GM12878 (cell line): ENCODE measurements at regions not wholly inside any gene's neighbourhood (a gene's known extent, or its start where the extent isn't known, plus 50 kb on each side); places are given as distances from the start of the nearest gene placed in this dataset.

Experiments used
- ATAC-seq: fragments of 200-7000 bp; cut with Tn5 transposase; 3 replicates; pipeline ENCODE4 v1.9.1; 2020; ENCODE audit warnings: mild to moderate bottlenecking, moderate library complexity
- BruUV-seq: library from RNA; stranded (reverse); fragments of 400-500 nt; replicated peaks from 2 replicates; lab custom pipeline; 2021; lab: Mats Ljungman, UMichigan
- CTCF ChIA-PET: fragments of 300-600 bp; sonication (Branson Sonifier 250); formaldehyde crosslinking; extraction: SDS; loops from one replicate; lab custom pipeline; 2021; ENCODE audit warnings: inconsistent platforms; lab: Yijun Ruan, JAX
- POLR2A ChIA-PET: fragments of 350-600 bp; formaldehyde crosslinking; extraction: SDS; loops from one replicate; lab custom pipeline; 2021; ENCODE audit warnings: inconsistent platforms; lab: Charles Lee
- RAD21 ChIA-PET: fragments of 300-600 bp; sonication (Branson Sonifier 250); formaldehyde crosslinking; loops from one replicate; lab custom pipeline; 2023; ENCODE audit warnings: antibody characterized with exemption; ENCODE audit not compliant: unreplicated experiment; lab: Charles Lee
- SMC1A ChIA-PET: fragments of 300-600 bp; sonication (Branson Sonifier 250); formaldehyde crosslinking; loops from one replicate; lab custom pipeline; 2023; ENCODE audit not compliant: unreplicated experiment, uncharacterized antibody; lab: Charles Lee
- DNase-seq: peaks from one replicate; pipeline ENCODE4 v3.0.0-alpha.2; 2011; ENCODE audit warnings: low read depth, low spot score
- FAIRE-seq: peaks from 3 replicates; lab custom pipeline; 2011; peaks lifted over from hg19 to GRCh38; lab: Jason Lieb, UNC
- H2AFZ ChIP-seq: 2 replicates; pipeline ENCODE4 v1.6.0; 2011; ENCODE audit warnings: low read depth, low read length, control low read depth; ENCODE audit not compliant: control insufficient read depth
- H3K27ac ChIP-seq: 2 replicates; pipeline ENCODE4 v1.5.1; 2011; ENCODE audit warnings: control low read depth; ENCODE audit not compliant: control insufficient read depth, insufficient read depth
- H3K27me3 ChIP-seq, 2 experiments: replicated peaks in 1 of 2; 2 replicates each; pipeline versions ENCODE4 v1.6.0 to v1.6.1; 2011; ENCODE audit warnings: low read length in 1 of 2; ENCODE audit not compliant: control insufficient read depth in 2 of 2, insufficient read depth in 2 of 2
- H3K36me3 ChIP-seq, 2 experiments: 2 replicates each; pipeline ENCODE4 v1.5.1; 2011; ENCODE audit warnings: low read length in 1 of 2; ENCODE audit not compliant: control insufficient read depth in 2 of 2, insufficient read depth in 2 of 2
- H3K4me1 ChIP-seq: 2 replicates; pipeline ENCODE4 v1.6.1; 2011; ENCODE audit warnings: mild to moderate bottlenecking, low read length, moderate library complexity, mixed read lengths; ENCODE audit not compliant: control insufficient read depth, insufficient read depth
- H3K4me2 ChIP-seq: 2 replicates; pipeline ENCODE4 v1.6.0; 2011; ENCODE audit warnings: control low read depth; ENCODE audit not compliant: control insufficient read depth, insufficient read depth
- H3K4me3 ChIP-seq: fragments of 200-600 bp; sonication (generic); 2 replicates; pipeline ENCODE4 v1.5.1; 2016
- H3K79me2 ChIP-seq: 2 replicates; pipeline ENCODE4 v1.6.0; 2011; ENCODE audit warnings: low read length; ENCODE audit not compliant: control insufficient read depth, insufficient read depth
- H3K9ac ChIP-seq: 2 replicates; pipeline ENCODE4 v1.8.0; 2011; ENCODE audit warnings: low read length, control low read depth, mixed read lengths; ENCODE audit not compliant: control insufficient read depth, insufficient read depth
- H3K9me3 ChIP-seq: replicated peaks from 3 replicates; pipeline ENCODE4 v1.5.1; 2011; ENCODE audit warnings: mild to moderate bottlenecking, low read length; ENCODE audit not compliant: control insufficient read depth, insufficient read depth
- H4K20me1 ChIP-seq: 2 replicates; pipeline ENCODE4 v1.6.0; 2011; ENCODE audit not compliant: control insufficient read depth, insufficient read depth
- ATF3 ChIP-seq: IDR thresholded peaks from 2 replicates; pipeline ENCODE4 v1.6.1; 2011; ENCODE audit warnings: low read depth, mild to moderate bottlenecking, low read length, moderate library complexity, borderline replicate concordance; ENCODE audit errors: extremely low read depth
- BACH1 ChIP-seq: fragments of 450-650 bp; IDR thresholded peaks from 2 replicates; pipeline ENCODE4 v1.6.1; 2017; ENCODE audit warnings: mild to moderate bottlenecking, borderline replicate concordance
- BMI1 ChIP-seq: fragments of 450-650 bp; IDR thresholded peaks from 2 replicates; pipeline ENCODE4 v1.6.1; 2016; ENCODE audit warnings: mild to moderate bottlenecking, moderate library complexity, borderline replicate concordance
- CHD1 ChIP-seq: IDR thresholded peaks from 2 replicates; pipeline ENCODE4 v1.6.1; 2012; ENCODE audit warnings: low read depth, low read length, improper control_type of control experiment
- CHD2 ChIP-seq: IDR thresholded peaks from 2 replicates; pipeline ENCODE4 v1.6.1; 2011; ENCODE audit warnings: low read depth, low read length, improper control_type of control experiment, borderline replicate concordance
- GATAD2B ChIP-seq: fragments of 450-650 bp; conservative IDR thresholded peaks from 2 replicates; pipeline ENCODE4 v1.6.1; 2017; ENCODE audit warnings: low read depth, mild to moderate bottlenecking, moderate library complexity
- IKZF1 ChIP-seq: fragments of 450-650 bp; conservative IDR thresholded peaks from 2 replicates; pipeline ENCODE4 v1.6.1; 2017; ENCODE audit warnings: antibody characterized with exemption, mild to moderate bottlenecking
- IRF5 ChIP-seq: fragments of 450-650 bp; IDR thresholded peaks from 2 replicates; pipeline ENCODE4 v1.6.1; 2017; ENCODE audit warnings: borderline replicate concordance
- MAX ChIP-seq: IDR thresholded peaks from 2 replicates; pipeline ENCODE4 v1.6.1; 2012; ENCODE audit warnings: low read depth, low read length, improper control_type of control experiment
- MTA3 ChIP-seq: IDR thresholded peaks from 2 replicates; pipeline ENCODE4 v1.6.1; 2012; ENCODE audit warnings: low read length, inconsistent platforms, borderline replicate concordance
- RFX5 ChIP-seq: IDR thresholded peaks from 2 replicates; pipeline ENCODE4 v1.6.1; 2011; ENCODE audit warnings: low read depth, low read length, improper control_type of control experiment
- RUNX3 ChIP-seq: IDR thresholded peaks from 2 replicates; pipeline ENCODE4 v1.6.1; 2012; ENCODE audit warnings: low read length, inconsistent platforms
- SMAD5 ChIP-seq: IDR thresholded peaks from 2 replicates; pipeline ENCODE4 v1.6.1; 2016; ENCODE audit warnings: antibody characterized with exemption, low read depth
- SMARCA5 ChIP-seq: fragments of 450-650 bp; IDR thresholded peaks from 2 replicates; pipeline ENCODE4 v1.6.1; 2017; ENCODE audit warnings: mild to moderate bottlenecking
- TAF1 ChIP-seq: IDR thresholded peaks from 2 replicates; pipeline ENCODE4 v1.6.1; 2011; ENCODE audit warnings: mild to moderate bottlenecking, low read depth, low read length, borderline replicate concordance
- ZBED1 ChIP-seq: IDR thresholded peaks from 2 replicates; pipeline ENCODE4 v1.6.1; 2016; ENCODE audit warnings: borderline replicate concordance
- WGBS: methylation state at CpG from one replicate; pipeline ENCODE4 v1.1.6; 2016; ENCODE audit warnings: low lambda C conversion rate; ENCODE audit not compliant: insufficient replicate concordance, insufficient coverage; ENCODE audit errors: missing lambda C conversion rate; 5-methylcytosine and 5-hydroxymethylcytosine counted together
- in situ Hi-C: fragments of 300-500 bp; cut with MboI; formaldehyde crosslinking; loops from 9 replicates; pipeline ENCODE4 v1.14.3; 2018; ENCODE audit warnings: mixed read lengths
- intact Hi-C: fragments of 100-400 bp; cut with micrococcal nuclease; formaldehyde crosslinking; loops from one replicate; pipeline ENCODE4 v1.14.2; 2022; ENCODE audit not compliant: unreplicated experiment

GRCh38 chr21:16587141-16587581, 857.4 kb downstream of the USP25 start:
- POLR2A ChIA-PET: no interaction called here
- H3K4me2 ChIP-seq: no peak overlapping the region
- no peaks in the 10 kb centered on the region for H3K36me3 ChIP-seq

GRCh38 chr21:16587681-16588375, 858.0 kb downstream of the USP25 start:
- Histone ChIP-seq H3K36me3 (no peaks in the 10 kb centered on the region), H2AFZ (no peak overlapping the region), H4K20me1 (no peaks in the 10 kb centered on the region), H3K4me2 (no peak overlapping the region), H3K27me3 (no peaks in the 10 kb centered on the region), H3K9me3 (no peaks in the 10 kb centered on the region; the same call in 2 of the 3 replicates), H3K4me1 (no peaks in the 10 kb centered on the region), H3K9ac (no peak overlapping the region), H3K27ac (no peak overlapping the region), H3K79me2 (no peaks in the 10 kb centered on the region), H3K4me3 (no peak overlapping the region)
- ChIA-PET POLR2A (no interaction called here), CTCF (no interaction called here), RAD21 (no interaction called here), SMC1A (no interaction called here)
- BruUV-seq: no TSS peak
- intact Hi-C loops (no loop called here), in situ Hi-C loops (no loop called here)
- 33% methylated on average over 7 of the region's 7 CpGs for WGBS
- TF ChIP-seq RFX5 (no peak), TAF1 (no peak), SMAD5 (no peak), MTA3 (no peak), MAX (no peak), GATAD2B (no peak), SMARCA5 (no peak), BMI1 (no peak), CHD1 (no peak), ATF3 (no peak), RUNX3 (no peak), ZBED1 (no peak), IRF5 (no peak), BACH1 (no peak), IKZF1 (no peak)
- FAIRE-seq: no peak
- no peak for DNase-seq
- ATAC-seq: no peak

More at GRCh38 chr21:16587141-16587581, 857.4 kb downstream of the USP25 start:
- Histone ChIP-seq H3K9ac (no peak overlapping the region), H3K4me1 (no peaks in the 10 kb centered on the region), H4K20me1 (no peaks in the 10 kb centered on the region), H3K27me3 (no peaks in the 10 kb centered on the region), H2AFZ (no peak overlapping the region), H3K27ac (no peak overlapping the region), H3K79me2 (no peaks in the 10 kb centered on the region), H3K4me3 (no peak overlapping the region), H3K9me3 (no peaks in the 10 kb centered on the region; the same call in 2 of the 3 replicates)
- ChIA-PET RAD21 (no interaction called here), CTCF (interaction anchor here (0.6 kb wide), 1 partner anchor 55 kb away, joined by 5 read pairs; no protein-coding TSS in a partner anchor), SMC1A (no interaction called here)
- intact Hi-C loops: no loop called here
- in situ Hi-C loops: no loop called here
- no peak for FAIRE-seq
- no peak for TF ChIP-seq CHD2
- TF ChIP-seq CHD1: no peak
- no TSS peak for BruUV-seq
- no peak; the same call in 2 of the 3 replicates for ATAC-seq
- no peak for DNase-seq
- WGBS: 5% methylated on average over 6 of the region's 6 CpGs
